BJ (cell line): ENCODE measurements at regions not wholly inside any gene's neighbourhood (a gene's known extent, or its start where the extent isn't known, plus 50 kb on each side); places are given as distances from the start of the nearest gene placed in this dataset.

Experiments used
- CTCF ChIA-PET: fragments of 350-600 bp; formaldehyde crosslinking; extraction: SDS; loops from one replicate; lab custom pipeline; 2021; ENCODE audit warnings: antibody characterized with exemption, inconsistent platforms; lab: Yijun Ruan, JAX
- POLR2A ChIA-PET: fragments of 300-600 bp; sonication (Branson Sonifier 250); formaldehyde crosslinking; extraction: SDS; loops from one replicate; lab custom pipeline; 2021; ENCODE audit warnings: antibody characterized with exemption; lab: Charles Lee
- DNase-seq: peaks from one replicate; pipeline ENCODE4 v3.0.0-alpha.2; 2011; ENCODE audit warnings: low read depth
- H3K27me3 ChIP-seq: 2 replicates; pipeline ENCODE4 v1.6.0; 2011; ENCODE audit warnings: low read length; ENCODE audit not compliant: control insufficient read depth, insufficient read depth
- H3K36me3 ChIP-seq: 2 replicates; pipeline ENCODE4 v1.5.1; 2011; ENCODE audit warnings: low read length; ENCODE audit not compliant: control insufficient read depth, insufficient read depth
- H3K4me3 ChIP-seq: 2 replicates; pipeline ENCODE4 v1.5.1; 2011; ENCODE audit warnings: low read depth, mild to moderate bottlenecking, control low read depth, low read length
- CTCF ChIP-seq: IDR thresholded peaks from 2 replicates; pipeline ENCODE4 v1.5.1; 2011; ENCODE audit warnings: low read depth, mild to moderate bottlenecking, control low read depth, inconsistent platforms, low read length, moderate library complexity; ENCODE audit not compliant: insufficient read depth

- Histone ChIP-seq H3K4me3 (no peak overlapping the region), H3K27me3 (no peaks in the 10 kb centered on the region), H3K36me3 (no peaks in the 10 kb centered on the region)
- CTCF ChIA-PET: no interaction called here
- POLR2A ChIA-PET: no interaction called here
- no peak for DNase-seq
- no peak for TF ChIP-seq CTCF
Measured at GRCh38 chr5:164000241-164000640, 494.8 kb downstream of the MAT2B start.

- no peak for DNase-seq
- no peak for TF ChIP-seq CTCF
Measured at GRCh38 chr5:164000819-164001218, 495.4 kb downstream of the MAT2B start.

GRCh38 chr5:164002214-164002613 is 496.8 kb downstream of the MAT2B start:
- no peaks in the 10 kb centered on the region for H3K36me3 ChIP-seq
- CTCF ChIA-PET: no interaction called here
- POLR2A ChIA-PET: no interaction called here
- no peak for DNase-seq
- H3K27me3 ChIP-seq: no peaks in the 10 kb centered on the region
- TF ChIP-seq CTCF: no peak
- no peak overlapping the region for H3K4me3 ChIP-seq

More at GRCh38 chr5:164000819-164001218, 495.4 kb downstream of the MAT2B start:
- ChIA-PET CTCF (no interaction called here), POLR2A (no interaction called here)
- no peaks in the 10 kb centered on the region for H3K36me3 ChIP-seq
- H3K27me3 ChIP-seq: no peaks in the 10 kb centered on the region
- H3K4me3 ChIP-seq: no peak overlapping the region

GRCh38 chr5:164002628-164003027 is 497.2 kb downstream of the MAT2B start:
- no peak overlapping the region for H3K4me3 ChIP-seq
- ChIA-PET POLR2A (no interaction called here), CTCF (no interaction called here)
- H3K36me3 ChIP-seq: no peaks in the 10 kb centered on the region
- no peak for DNase-seq
- TF ChIP-seq CTCF: no peak
- H3K27me3 ChIP-seq: no peaks in the 10 kb centered on the region

GRCh38 chr5:164005071-164005470 is 499.7 kb downstream of the MAT2B start:
- TF ChIP-seq CTCF: no peak
- Histone ChIP-seq H3K36me3 (no peaks in the 10 kb centered on the region), H3K27me3 (no peaks in the 10 kb centered on the region), H3K4me3 (no peak overlapping the region)
- ChIA-PET CTCF (interaction anchor here (0.8 kb wide), 1 partner anchor 317 kb away, joined by 3 read pairs; no protein-coding TSS in a partner anchor), POLR2A (no interaction called here)
- no peak for DNase-seq
